ENCODE measurements at regions not wholly inside any gene's neighbourhood (a gene's known extent, or its start where the extent isn't known, plus 50 kb on each side); places are given as distances from the start of the nearest gene placed in this dataset.

GRCh38 chr10:36116040-36116439 is 473.9 kb upstream of the FZD8 start:
- TF ChIP-seq CTCF (IDR thresholded peaks at IDR 0.05) (no peak), POLR2A (IDR thresholded peaks at IDR 0.05) (no peak), EP300 (IDR thresholded peaks at IDR 0.05) (no peak)
